H9 (cell line): ENCODE measurements at regions not wholly inside any gene's neighbourhood (a gene's known extent, or its start where the extent isn't known, plus 50 kb on each side); places are given as distances from the start of the nearest gene placed in this dataset.

Experiments used
- DNase-seq: peaks from one replicate; pipeline ENCODE4 v3.0.0-alpha.2; 2017
- H2AFZ ChIP-seq: one replicate; pipeline ENCODE4 v1.6.1; 2013; ENCODE audit warnings: mild to moderate bottlenecking, low read length, control low read depth, moderate library complexity
- H2AK5ac ChIP-seq: 2 replicates; pipeline ENCODE4 v1.6.1; 2013; ENCODE audit warnings: low read length, control low read depth, mixed read lengths; ENCODE audit not compliant: insufficient read length
- H2BK120ac ChIP-seq: one replicate; pipeline ENCODE4 v1.6.1; 2013; ENCODE audit warnings: low read depth, mild to moderate bottlenecking, low read length, control low read depth, inconsistent platforms; ENCODE audit not compliant: poor library complexity, severe bottlenecking
- H2BK12ac ChIP-seq: 2 replicates; pipeline ENCODE4 v1.6.1; 2013; ENCODE audit warnings: low read length, control low read depth, mixed read lengths, low read depth; ENCODE audit not compliant: insufficient read length
- H2BK15ac ChIP-seq: 2 replicates; pipeline ENCODE4 v1.6.1; 2013; ENCODE audit warnings: low read depth, low read length, control low read depth
- H2BK20ac ChIP-seq: one replicate; pipeline ENCODE4 v1.6.1; 2013; ENCODE audit warnings: low read depth, mild to moderate bottlenecking, low read length, control low read depth, inconsistent platforms; ENCODE audit not compliant: poor library complexity, severe bottlenecking
- H2BK5ac ChIP-seq: 2 replicates; pipeline ENCODE4 v1.6.1; 2013; ENCODE audit warnings: low read length, control low read depth, mixed read lengths; ENCODE audit not compliant: insufficient read length
- H3K14ac ChIP-seq: 2 replicates; pipeline ENCODE4 v1.6.1; 2013; ENCODE audit warnings: low read length, control low read depth; ENCODE audit not compliant: insufficient read depth
- H3K18ac ChIP-seq: 2 replicates; pipeline ENCODE4 v1.6.1; 2013; ENCODE audit warnings: low read depth, mild to moderate bottlenecking, mixed read lengths, low read length, control low read depth; ENCODE audit not compliant: insufficient read length
- H3K23ac ChIP-seq: 2 replicates; pipeline ENCODE4 v1.6.1; 2013; ENCODE audit warnings: low read length, control low read depth, mixed read lengths, low read depth; ENCODE audit not compliant: insufficient read length
- H3K23me2 ChIP-seq: 2 replicates; pipeline ENCODE4 v1.6.1; 2013; ENCODE audit warnings: low read depth, mild to moderate bottlenecking, mixed read lengths, low read length, control low read depth; ENCODE audit not compliant: insufficient read length, poor library complexity, severe bottlenecking
- H3K27ac ChIP-seq: 2 replicates; pipeline ENCODE4 v1.5.1; 2013; ENCODE audit warnings: low read length, control low read depth, mixed read lengths, low read depth; ENCODE audit not compliant: insufficient read length
- H3K27me3 ChIP-seq: 2 replicates; pipeline ENCODE4 v1.6.1; 2013; ENCODE audit warnings: low read length, control low read depth, inconsistent platforms; ENCODE audit not compliant: insufficient read depth
- H3K4ac ChIP-seq: 2 replicates; pipeline ENCODE4 v1.6.1; 2013; ENCODE audit warnings: low read depth, mild to moderate bottlenecking, control low read depth, inconsistent platforms, low read length, moderate library complexity
- H3K4me1 ChIP-seq: 2 replicates; pipeline ENCODE4 v1.6.1; 2013; ENCODE audit warnings: low read length, control low read depth, inconsistent platforms; ENCODE audit not compliant: insufficient read depth
- H3K4me2 ChIP-seq: 2 replicates; pipeline ENCODE4 v1.6.1; 2013; ENCODE audit warnings: low read length, control low read depth, mixed read lengths; ENCODE audit not compliant: insufficient read length, insufficient read depth
- H3K56ac ChIP-seq: 2 replicates; pipeline ENCODE4 v1.6.1; 2013; ENCODE audit warnings: low read depth, mild to moderate bottlenecking, mixed read lengths, low read length, control low read depth; ENCODE audit not compliant: insufficient read length
- H3K79me1 ChIP-seq: 2 replicates; pipeline ENCODE4 v1.6.1; 2013; ENCODE audit warnings: low read depth, mild to moderate bottlenecking, moderate library complexity, low read length, control low read depth, inconsistent platforms; ENCODE audit not compliant: insufficient read depth, poor library complexity, severe bottlenecking
- H3K79me2 ChIP-seq: 2 replicates; pipeline ENCODE4 v1.6.1; 2013; ENCODE audit warnings: low read length, control low read depth, inconsistent platforms; ENCODE audit not compliant: insufficient read depth
- H3K9ac ChIP-seq: 2 replicates; pipeline ENCODE4 v1.6.1; 2013; ENCODE audit warnings: low read length, control low read depth, mixed read lengths; ENCODE audit not compliant: insufficient read length; ENCODE audit errors: extremely low read depth
- H3K9me3 ChIP-seq: one replicate; pipeline ENCODE4 v1.6.1; 2013; ENCODE audit warnings: low read depth, low read length, inconsistent platforms; ENCODE audit not compliant: control insufficient read depth
- H3T11ph ChIP-seq: one replicate; pipeline ENCODE4 v1.6.1; 2013; ENCODE audit warnings: mild to moderate bottlenecking, low read length, control low read depth, inconsistent platforms
- H4K20me1 ChIP-seq: one replicate; pipeline ENCODE4 v1.6.1; 2013; ENCODE audit not compliant: control insufficient read depth, insufficient read length, insufficient read depth
- H4K5ac ChIP-seq: 2 replicates; pipeline ENCODE4 v1.6.1; 2013; ENCODE audit warnings: low read depth, mild to moderate bottlenecking, mixed read lengths, low read length, control low read depth; ENCODE audit not compliant: insufficient read length
- H4K8ac ChIP-seq: replicated peaks from 2 replicates; pipeline ENCODE4 v1.6.1; 2013; ENCODE audit warnings: low read length, control low read depth, mixed read lengths, low read depth; ENCODE audit not compliant: insufficient read length
- H4K91ac ChIP-seq: 2 replicates; pipeline ENCODE4 v1.6.1; 2013; ENCODE audit warnings: low read depth, mild to moderate bottlenecking, moderate library complexity, mixed read lengths, low read length, control low read depth; ENCODE audit not compliant: insufficient read length
- H3K27ac Mint-ChIP-seq, 3 experiments: 2 replicates in 2 of 3; 3 replicates in 1 of 3; pipeline ENCODE4 v1.8.0; 2020 to 2021; ENCODE audit warnings: mixed read lengths in 3 of 3, mild to moderate bottlenecking in 1 of 3, moderate library complexity in 1 of 3
- H3K27me3 Mint-ChIP-seq: 2 replicates; pipeline ENCODE4 v1.8.0; 2021; ENCODE audit warnings: low read depth, mild to moderate bottlenecking, moderate library complexity, mixed read lengths
- H3K36me3 Mint-ChIP-seq, 3 experiments: 2 replicates in 2 of 3; 3 replicates in 1 of 3; pipeline ENCODE4 v1.8.0; 2020 to 2021; ENCODE audit warnings: low read depth in 3 of 3, mixed read lengths in 3 of 3; ENCODE audit not compliant: insufficient read depth in 1 of 3
- H3K4me1 Mint-ChIP-seq, 2 experiments: 2 replicates each; pipeline ENCODE4 v1.8.0; 2020; ENCODE audit warnings: mixed read lengths in 2 of 2
- H3K4me3 Mint-ChIP-seq, 2 experiments: 2 replicates in 1 of 2; 3 replicates in 1 of 2; pipeline ENCODE4 v1.8.0; 2020 to 2021; ENCODE audit warnings: mild to moderate bottlenecking in 2 of 2, mixed read lengths in 2 of 2, moderate library complexity in 1 of 2
- H3K9me3 Mint-ChIP-seq, 2 experiments: 2 replicates in 1 of 2; 3 replicates in 1 of 2; pipeline ENCODE4 v1.8.0; 2020; ENCODE audit warnings: mild to moderate bottlenecking in 2 of 2, mixed read lengths in 2 of 2, moderate library complexity in 1 of 2
- WGBS: extraction: QIAGEN DNeasy Blood & Tissue Kit; methylation state at CpG from one replicate; pipeline ENCODE4 v1.1.7; 2013; ENCODE audit warnings: missing lambda C conversion rate, low lambda C conversion rate, mixed read lengths; ENCODE audit not compliant: insufficient read length; ENCODE audit errors: extremely low coverage; 5-methylcytosine and 5-hydroxymethylcytosine counted together
- TF ChIP-seq, protein P1 (sequence below): fragments of 200-600 bp; sonication (generic); conservative IDR thresholded peaks from 3 replicates; pipeline ENCODE4 v1.8.0; 2021; ENCODE audit warnings: antibody characterized with exemption, mild to moderate bottlenecking

DNA sequence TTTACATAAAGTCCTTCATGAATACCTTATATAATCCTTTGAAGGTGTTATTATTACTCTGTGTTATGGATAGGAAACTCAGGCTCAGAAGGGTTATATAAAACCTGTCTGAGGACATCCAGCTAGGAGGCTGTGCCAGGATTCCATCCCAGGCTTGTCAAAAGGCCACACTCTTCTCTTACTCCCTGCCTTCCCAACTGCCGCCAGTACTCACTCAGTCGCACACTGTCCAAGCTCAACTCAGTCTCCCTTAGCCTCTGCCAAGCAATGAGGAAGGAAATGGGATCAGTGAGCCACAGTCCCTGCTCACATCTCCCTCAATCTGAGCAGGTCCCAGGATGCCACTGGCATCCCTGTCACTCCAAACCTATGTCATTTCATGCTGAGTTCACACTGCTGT lies 94.4 kb downstream of the NAV1 start:
- no peak overlapping the region for H3K4me2 ChIP-seq

More for the DNA sequence above, 94.4 kb downstream of the NAV1 start:
- WGBS: no CpG with 5 or more reads among the region's 2 CpGs
- TF ChIP-seq, protein P1, sequence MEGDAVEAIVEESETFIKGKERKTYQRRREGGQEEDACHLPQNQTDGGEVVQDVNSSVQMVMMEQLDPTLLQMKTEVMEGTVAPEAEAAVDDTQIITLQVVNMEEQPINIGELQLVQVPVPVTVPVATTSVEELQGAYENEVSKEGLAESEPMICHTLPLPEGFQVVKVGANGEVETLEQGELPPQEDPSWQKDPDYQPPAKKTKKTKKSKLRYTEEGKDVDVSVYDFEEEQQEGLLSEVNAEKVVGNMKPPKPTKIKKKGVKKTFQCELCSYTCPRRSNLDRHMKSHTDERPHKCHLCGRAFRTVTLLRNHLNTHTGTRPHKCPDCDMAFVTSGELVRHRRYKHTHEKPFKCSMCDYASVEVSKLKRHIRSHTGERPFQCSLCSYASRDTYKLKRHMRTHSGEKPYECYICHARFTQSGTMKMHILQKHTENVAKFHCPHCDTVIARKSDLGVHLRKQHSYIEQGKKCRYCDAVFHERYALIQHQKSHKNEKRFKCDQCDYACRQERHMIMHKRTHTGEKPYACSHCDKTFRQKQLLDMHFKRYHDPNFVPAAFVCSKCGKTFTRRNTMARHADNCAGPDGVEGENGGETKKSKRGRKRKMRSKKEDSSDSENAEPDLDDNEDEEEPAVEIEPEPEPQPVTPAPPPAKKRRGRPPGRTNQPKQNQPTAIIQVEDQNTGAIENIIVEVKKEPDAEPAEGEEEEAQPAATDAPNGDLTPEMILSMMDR: no peak
- Mint-ChIP-seq H3K27ac (no peak overlapping the region), H3K27me3 (peaks cover 4% of the 10 kb centered on the region), H3K9me3 (no peaks in the 10 kb centered on the region), H3K4me3 (no peak overlapping the region), H3K36me3 (no peaks in the 10 kb centered on the region), H3K4me1 (peaks cover 57 to 62% of the 10 kb centered on the region in 2 experiments)
- no peak overlapping the region for H3K27ac ChIP-seq
- no peak overlapping the region for H3K4ac ChIP-seq
- no peak overlapping the region for H3T11ph ChIP-seq
- no peaks in the 10 kb centered on the region for H4K20me1 ChIP-seq
- H3K4me1 ChIP-seq: peaks cover 5% of the 10 kb centered on the region; the same call in 1 of the 2 replicates
- no peak overlapping the region for H2AK5ac ChIP-seq
- H4K8ac ChIP-seq: no peak overlapping the region
- H3K9me3 ChIP-seq: no peaks in the 10 kb centered on the region
- no peak overlapping the region for H3K56ac ChIP-seq
- H3K14ac ChIP-seq: no peak overlapping the region
- no peak overlapping the region for H3K18ac ChIP-seq
- H3K79me2 ChIP-seq: no peaks in the 10 kb centered on the region
- no peak overlapping the region for H4K5ac ChIP-seq
- no peaks in the 10 kb centered on the region for H3K23me2 ChIP-seq
- H4K91ac ChIP-seq: no peak overlapping the region
- DNase-seq: no peak
- H3K9ac ChIP-seq: no peak overlapping the region
- H2BK120ac ChIP-seq: no peak overlapping the region
- no peak overlapping the region for H2BK15ac ChIP-seq
- H3K23ac ChIP-seq: no peak overlapping the region
- no peak overlapping the region for H2BK5ac ChIP-seq
- H2AFZ ChIP-seq: no peak overlapping the region
- H2BK12ac ChIP-seq: no peak overlapping the region
- no peaks in the 10 kb centered on the region for H3K27me3 ChIP-seq
- H2BK20ac ChIP-seq: no peak overlapping the region
- H3K79me1 ChIP-seq: no peaks in the 10 kb centered on the region
